ENCODE measurements at regions not wholly inside any gene's neighbourhood (a gene's known extent, or its start where the extent isn't known, plus 50 kb on each side); places are given as distances from the start of the nearest gene placed in this dataset.

- no peak for DNase-seq
Measured at GRCh38 chr2:60318544-60318943, 234.9 kb downstream of the BCL11A start.

- no peak for DNase-seq
Measured at GRCh38 chr2:60317844-60318243, 235.6 kb downstream of the BCL11A start.

- DNase-seq = no peak
Measured at GRCh38 chr2:60317034-60317386, 236.4 kb downstream of the BCL11A start.

GRCh38 chr2:60316381-60317033, 236.9 kb downstream of the BCL11A start:
- no peak for DNase-seq

DNA sequence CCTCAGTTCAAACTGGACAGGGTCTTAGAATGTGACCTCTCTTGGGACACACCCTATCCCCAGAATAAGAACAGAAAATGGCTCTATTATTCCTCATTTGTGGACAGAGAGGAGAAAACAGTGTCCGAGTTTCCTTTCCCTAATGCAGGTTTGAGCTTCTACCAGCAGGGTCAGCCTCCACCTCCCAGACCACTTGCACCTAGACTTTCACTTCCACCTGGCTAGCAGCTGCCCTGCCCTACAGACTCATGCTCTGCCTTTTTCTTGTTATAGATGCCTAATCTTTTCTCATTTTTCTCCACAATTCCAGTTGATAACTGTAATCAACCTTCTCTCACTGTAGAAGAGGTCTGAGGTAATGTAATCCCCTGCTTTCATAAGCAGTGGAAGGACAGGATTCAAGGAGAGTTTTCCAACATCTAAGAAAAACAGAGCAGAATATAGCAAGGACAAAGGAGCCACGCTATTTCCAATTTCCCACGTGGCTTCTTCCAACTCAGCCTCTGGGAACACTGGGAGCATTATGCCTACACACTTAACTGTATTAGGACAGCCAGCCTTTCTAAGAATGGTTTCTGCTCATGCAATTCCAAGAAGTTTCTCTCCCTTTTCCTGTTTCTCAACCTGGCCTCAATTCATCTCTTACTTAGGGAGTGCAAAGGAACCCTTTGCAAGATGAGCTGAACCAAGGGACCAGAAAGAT, 239.8 kb downstream of the BCL11A start:
- DNase-seq = no peak

- DNase-seq = no peak
Measured at GRCh38 chr2:60312618-60313017, 240.8 kb downstream of the BCL11A start.

- no peak for DNase-seq
Measured at GRCh38 chr2:60311524-60311923, 241.9 kb downstream of the BCL11A start.

- no peak for DNase-seq
Measured at GRCh38 chr2:60309941-60310660, 243.4 kb downstream of the BCL11A start.

DNA sequence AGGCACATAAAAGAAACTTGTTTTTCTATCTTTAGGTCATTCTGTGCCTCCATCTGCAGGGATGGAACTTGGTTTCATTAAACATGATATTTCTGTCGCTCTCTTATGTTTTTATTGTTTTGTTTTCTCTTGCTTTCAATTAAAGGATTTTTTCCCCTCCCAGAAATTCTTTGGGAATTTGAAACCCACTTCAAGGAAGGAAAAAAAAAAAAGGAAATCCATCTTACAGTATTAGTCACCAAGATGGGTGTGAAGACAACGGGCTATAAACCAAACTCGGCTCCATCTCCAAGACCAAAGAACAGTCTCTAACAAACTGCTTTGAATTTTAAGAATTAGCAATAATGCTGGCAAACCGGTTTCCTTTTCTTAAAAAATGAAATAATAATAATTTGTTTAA, 244.1 kb downstream of the BCL11A start:
- no peak for DNase-seq

- no peak for DNase-seq
Measured at GRCh38 chr2:60306267-60306861, 247.1 kb downstream of the BCL11A start.

GRCh38 chr2:60303680-60304079, 249.8 kb downstream of the BCL11A start:
- no peak for DNase-seq

DNA sequence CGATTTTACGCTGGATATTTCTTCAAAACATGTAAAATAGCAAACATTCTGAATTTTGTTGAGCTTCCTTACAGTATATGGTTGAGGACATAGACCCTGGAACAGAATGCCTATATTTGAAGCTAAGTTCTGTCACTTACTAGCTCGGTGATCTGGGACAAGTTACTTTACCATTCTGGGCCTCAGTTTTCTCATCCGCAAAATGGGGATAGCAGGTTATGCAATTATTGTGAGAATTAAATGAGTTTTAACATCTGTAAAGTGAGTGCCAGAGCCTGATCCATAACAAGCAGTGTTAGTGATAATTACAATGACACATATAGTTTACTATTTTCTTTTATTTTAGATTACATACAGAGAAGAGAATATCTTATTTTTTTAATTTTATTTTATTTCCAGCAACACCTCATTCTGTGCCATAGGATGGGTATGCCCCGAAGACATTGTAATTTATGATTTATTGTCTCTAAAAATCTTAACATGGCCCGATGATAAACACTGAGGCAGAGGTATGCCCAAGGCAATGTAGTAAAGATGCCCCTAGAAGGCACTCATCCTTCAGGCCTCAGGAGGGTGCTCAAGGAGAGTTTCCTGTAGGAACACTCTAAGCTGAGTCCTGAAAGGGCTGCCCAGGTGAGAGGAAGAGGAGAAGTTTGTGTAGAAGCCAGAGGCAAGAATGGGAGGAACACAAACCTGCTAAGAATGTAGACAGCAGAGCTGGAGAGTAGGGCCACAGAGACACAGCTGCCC, 250.9 kb downstream of the BCL11A start:
- no peak for DNase-seq

DNA sequence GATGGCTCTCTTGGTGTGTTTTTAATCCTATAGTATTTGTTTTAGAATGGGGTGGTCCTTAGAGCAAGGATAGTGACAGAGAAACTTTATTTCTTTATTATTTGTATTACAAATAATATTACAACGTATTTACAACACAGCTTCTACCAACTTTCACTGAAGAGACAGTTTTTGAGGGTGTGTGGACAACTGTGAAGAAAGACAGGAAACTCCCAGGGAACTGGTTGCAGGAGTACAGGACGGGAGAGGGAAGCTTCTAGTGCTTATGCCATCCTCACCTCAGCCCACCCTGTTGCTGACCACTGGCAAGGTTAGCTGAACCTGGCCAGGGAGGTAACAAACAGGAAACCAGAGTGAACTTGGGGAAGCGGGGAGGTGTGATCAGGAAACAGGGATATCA, 251.7 kb downstream of the BCL11A start:
- DNase-seq = no peak

DNA sequence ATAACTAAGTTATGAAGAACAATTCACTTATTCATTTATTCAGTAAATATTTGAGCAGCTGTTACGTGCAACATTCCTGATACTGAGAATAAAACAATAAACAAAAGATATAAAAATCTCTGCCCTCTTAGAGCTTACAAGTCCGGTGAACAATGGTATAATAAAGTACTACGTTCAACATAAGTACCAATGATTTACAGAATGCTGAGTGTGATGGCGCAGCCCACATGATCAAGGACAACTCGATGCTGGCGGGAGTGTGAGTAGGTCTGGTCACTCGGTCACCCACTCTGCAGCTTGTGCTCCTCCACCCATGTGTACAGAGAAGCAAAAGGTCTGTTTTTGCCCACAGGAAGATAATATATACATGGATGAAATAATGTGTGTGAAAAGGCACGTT, 254.3 kb downstream of the BCL11A start:
- DNase-seq = no peak

DNA sequence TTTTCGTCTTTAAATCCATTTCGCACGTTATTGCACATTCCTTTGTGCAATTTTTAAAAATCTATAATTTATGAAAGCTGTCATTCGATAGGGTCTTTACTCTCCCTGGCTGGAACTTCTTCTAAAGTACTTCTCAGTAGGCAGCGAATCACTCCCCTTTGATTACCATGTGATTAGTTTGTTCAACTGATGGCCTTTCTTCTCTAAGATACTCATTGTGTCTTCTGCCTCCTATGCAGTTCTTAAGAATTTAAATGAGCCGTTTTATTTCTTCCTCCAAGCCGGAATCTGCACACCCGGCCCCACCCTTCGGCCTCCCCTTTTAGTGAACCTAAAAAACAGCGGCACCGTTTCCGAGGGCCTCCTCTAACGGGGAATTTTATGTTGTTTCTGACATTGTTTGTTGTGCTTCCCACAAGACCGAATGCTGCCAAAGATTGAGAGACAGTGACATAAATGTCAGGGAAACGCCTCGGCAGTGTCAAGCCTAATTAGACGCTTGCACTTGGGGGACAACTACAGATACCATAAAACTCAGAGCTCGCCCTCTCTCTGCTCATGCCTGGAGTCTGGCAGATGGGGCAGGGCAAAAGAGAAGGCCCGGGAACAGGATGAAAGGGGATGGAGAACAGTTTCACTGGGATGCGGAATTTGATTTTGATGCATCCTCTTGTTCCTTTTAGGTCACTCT, 255.3 kb downstream of the BCL11A start:
- DNase-seq = no peak

GRCh38 chr2:60297296-60298005, 256.0 kb downstream of the BCL11A start:
- no peak for DNase-seq

- DNase-seq = no peak
Measured at GRCh38 chr2:60296219-60296955, 257.1 kb downstream of the BCL11A start.

GRCh38 chr2:60295636-60295962, 257.9 kb downstream of the BCL11A start:
- no peak for DNase-seq

DNA sequence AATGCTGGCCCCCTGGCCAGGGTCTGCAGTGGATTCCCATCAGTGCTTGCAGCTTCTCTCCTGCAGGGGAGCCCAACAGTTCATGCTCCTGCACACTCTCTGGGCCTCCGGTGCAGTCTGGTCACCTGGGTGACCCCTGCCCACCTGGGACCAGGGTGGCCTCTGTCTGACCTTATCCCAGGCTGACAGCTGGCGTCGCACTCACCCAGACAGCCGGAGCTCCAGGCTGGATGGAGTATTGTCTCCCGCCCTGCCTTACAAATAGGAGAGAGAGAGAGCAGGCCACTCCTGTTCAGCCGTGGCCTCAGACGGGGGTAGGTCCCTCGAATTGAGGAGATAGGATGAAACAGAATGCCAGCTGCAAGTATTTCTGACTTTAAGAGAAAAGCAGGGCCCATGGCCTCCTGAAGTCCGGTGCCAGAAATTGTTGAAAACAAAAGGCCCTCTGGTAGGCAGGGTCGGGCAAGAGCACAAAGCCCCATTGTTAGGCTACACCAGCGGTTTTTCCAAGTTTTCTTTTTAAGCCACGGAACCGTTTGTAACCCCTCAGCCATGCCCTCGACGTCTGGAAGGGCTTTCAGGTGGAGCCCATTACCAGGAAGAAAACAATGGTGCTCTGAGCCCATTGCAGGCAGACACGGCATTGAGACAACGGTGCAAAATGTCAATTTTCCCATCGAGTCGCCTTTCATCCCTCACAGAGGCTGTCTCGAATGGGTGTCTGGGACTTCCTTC, 258.4 kb downstream of the BCL11A start:
- DNase-seq = no peak

- no peak for DNase-seq
Measured at GRCh38 chr2:60292242-60292641, 261.2 kb downstream of the BCL11A start.

- no peak for DNase-seq
Measured at GRCh38 chr2:60290509-60290908, 262.9 kb downstream of the BCL11A start.

Measured in NCI-H146 (cell line).